KMS-11 (cell line): ENCODE measurements at regions not wholly inside any gene's neighbourhood (a gene's known extent, or its start where the extent isn't known, plus 50 kb on each side); places are given as distances from the start of the nearest gene placed in this dataset.

Experiments used
- H2AFZ ChIP-seq: fragments of 200-600 bp; sonication (generic); 2 replicates; pipeline ENCODE4 v1.6.1; 2016; ENCODE audit warnings: antibody characterized with exemption, mixed run types, low read depth
- H3K27ac ChIP-seq: fragments of 200-600 bp; sonication (generic); 2 replicates; pipeline ENCODE4 v1.6.1; 2016; ENCODE audit warnings: mild to moderate bottlenecking, mixed run types
- H3K27me3 ChIP-seq: fragments of 200-600 bp; sonication (generic); 2 replicates; pipeline ENCODE4 v1.6.1; 2017; ENCODE audit warnings: mild to moderate bottlenecking, low read depth, mixed run types, moderate library complexity; ENCODE audit not compliant: insufficient read depth
- H3K36me3 ChIP-seq: fragments of 200-600 bp; sonication (generic); 2 replicates; pipeline ENCODE4 v1.6.1; 2017; ENCODE audit warnings: mild to moderate bottlenecking, mixed run types; ENCODE audit not compliant: insufficient read depth
- H3K4me1 ChIP-seq: fragments of 200-600 bp; sonication (generic); 2 replicates; pipeline ENCODE4 v1.6.1; 2016; ENCODE audit warnings: mild to moderate bottlenecking, low read depth, mixed run types; ENCODE audit not compliant: poor library complexity, severe bottlenecking
- H3K4me2 ChIP-seq: fragments of 200-600 bp; sonication (generic); 2 replicates; pipeline ENCODE4 v1.7.0; 2016; ENCODE audit warnings: mild to moderate bottlenecking, mixed run types
- H3K4me3 ChIP-seq: fragments of 200-600 bp; sonication (generic); IDR thresholded peaks from 2 replicates; pipeline ENCODE4 v1.6.1; 2017; ENCODE audit warnings: low read depth, low read length, mixed read lengths; ENCODE audit not compliant: insufficient read depth
- H3K79me2 ChIP-seq: fragments of 200-600 bp; sonication (generic); 2 replicates; pipeline ENCODE4 v1.6.1; 2016; ENCODE audit warnings: low read depth, mixed run types; ENCODE audit not compliant: insufficient read depth
- H3K9ac ChIP-seq: fragments of 200-600 bp; sonication (generic); 2 replicates; pipeline ENCODE4 v1.6.1; 2016; ENCODE audit warnings: mild to moderate bottlenecking, mixed run types
- H4K20me1 ChIP-seq: fragments of 200-600 bp; sonication (generic); 2 replicates; pipeline ENCODE4 v1.6.1; 2016; ENCODE audit warnings: mild to moderate bottlenecking, mixed run types; ENCODE audit not compliant: insufficient read depth
- CTCF ChIP-seq: fragments of 200-600 bp; sonication (generic); conservative IDR thresholded peaks from 2 replicates; pipeline ENCODE4 v1.6.1; 2017; ENCODE audit warnings: low read depth, mild to moderate bottlenecking, antibody characterized with exemption, low read length, moderate library complexity, mixed read lengths

- H3K4me1 ChIP-seq = no peaks in the 10 kb centered on the region
- no peak for TF ChIP-seq CTCF
- no peak overlapping the region for H3K4me2 ChIP-seq
- H3K27ac ChIP-seq = no peak overlapping the region
- H3K79me2 ChIP-seq = no peaks in the 10 kb centered on the region
- H2AFZ ChIP-seq = no peak overlapping the region
- H3K36me3 ChIP-seq = no peaks in the 10 kb centered on the region
- H3K9ac ChIP-seq = no peak overlapping the region
- H3K4me3 ChIP-seq = no peak overlapping the region
- no peaks in the 10 kb centered on the region for H3K27me3 ChIP-seq
- H4K20me1 ChIP-seq = no peaks in the 10 kb centered on the region
These were observed 391.9 kb downstream of the CD109 start for GRCh38 chr6:74087899-74088298.

GRCh38 chr6:74075896-74076295 is 379.9 kb downstream of the CD109 start:
- Histone ChIP-seq H3K4me1 (no peaks in the 10 kb centered on the region), H3K27me3 (no peaks in the 10 kb centered on the region), H3K36me3 (no peaks in the 10 kb centered on the region), H3K27ac (no peak overlapping the region), H2AFZ (no peak overlapping the region), H3K79me2 (no peaks in the 10 kb centered on the region), H3K9ac (no peak overlapping the region), H3K4me2 (no peak overlapping the region), H3K4me3 (no peak overlapping the region), H4K20me1 (no peaks in the 10 kb centered on the region)
- TF ChIP-seq CTCF = no peak

- no peak overlapping the region for H3K4me2 ChIP-seq
- H4K20me1 ChIP-seq = no peaks in the 10 kb centered on the region
- no peak for TF ChIP-seq CTCF
- no peak overlapping the region for H3K9ac ChIP-seq
- no peak overlapping the region for H3K27ac ChIP-seq
- H3K4me1 ChIP-seq = no peaks in the 10 kb centered on the region
- H2AFZ ChIP-seq = no peak overlapping the region
- H3K4me3 ChIP-seq = no peak overlapping the region
- no peaks in the 10 kb centered on the region for H3K79me2 ChIP-seq
- no peaks in the 10 kb centered on the region for H3K36me3 ChIP-seq
- H3K27me3 ChIP-seq = no peaks in the 10 kb centered on the region
These were observed 379.3 kb downstream of the CD109 start for GRCh38 chr6:74075323-74075722.

- Histone ChIP-seq H3K4me2 (no peak overlapping the region), H4K20me1 (no peaks in the 10 kb centered on the region), H3K27me3 (no peaks in the 10 kb centered on the region), H2AFZ (no peak overlapping the region), H3K36me3 (no peaks in the 10 kb centered on the region), H3K79me2 (no peaks in the 10 kb centered on the region), H3K4me1 (no peaks in the 10 kb centered on the region), H3K9ac (no peak overlapping the region), H3K27ac (no peak overlapping the region), H3K4me3 (no peak overlapping the region)
- no peak for TF ChIP-seq CTCF
These were observed 378.6 kb downstream of the CD109 start for GRCh38 chr6:74074645-74075044.

- H3K4me3 ChIP-seq = no peak overlapping the region
- H2AFZ ChIP-seq = no peak overlapping the region
- TF ChIP-seq CTCF = no peak
- H3K27ac ChIP-seq = no peak overlapping the region
- no peaks in the 10 kb centered on the region for H4K20me1 ChIP-seq
- H3K4me2 ChIP-seq = no peak overlapping the region
- H3K36me3 ChIP-seq = no peaks in the 10 kb centered on the region
- H3K9ac ChIP-seq = no peak overlapping the region
- H3K79me2 ChIP-seq = no peaks in the 10 kb centered on the region
- H3K27me3 ChIP-seq = no peaks in the 10 kb centered on the region
- H3K4me1 ChIP-seq = no peaks in the 10 kb centered on the region
These were observed 378.0 kb downstream of the CD109 start for GRCh38 chr6:74073999-74074398.
